ENCODE measurements at regions not wholly inside any gene's neighbourhood (a gene's known extent, or its start where the extent isn't known, plus 50 kb on each side); places are given as distances from the start of the nearest gene placed in this dataset.
"Not testable (repeated sequence)": the region's sequence is repeated elsewhere in the genome, so short reads cannot be mapped to it uniquely, and the experiment has no call there.

DNA sequence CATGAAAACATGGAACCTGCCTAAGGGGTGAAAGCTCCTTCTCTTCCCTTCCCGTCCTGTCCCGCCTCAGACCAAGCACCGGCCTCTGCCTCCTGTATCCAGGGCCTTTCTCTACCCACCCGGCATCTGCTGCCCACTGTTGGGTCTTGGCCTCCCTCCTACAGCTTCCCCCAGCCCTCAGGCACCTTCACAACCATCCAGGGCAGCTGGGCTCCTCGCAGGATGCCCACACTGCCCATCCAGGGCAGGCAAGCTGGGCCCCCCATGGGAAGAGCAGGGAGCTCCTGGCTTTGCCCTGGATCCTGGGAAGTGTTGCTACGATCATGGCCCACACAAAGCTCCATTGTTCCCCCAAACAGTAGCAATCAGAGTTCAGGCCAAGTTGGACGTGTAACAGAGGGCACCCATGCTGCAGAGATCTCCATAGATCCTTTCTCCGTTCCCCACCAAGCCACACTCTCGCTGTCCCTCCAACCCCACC, 206.6 kb downstream of the NDUFA10 start:
- TF ChIP-seq EZH2phosphoT487 (IDR thresholded peaks at IDR 0.05) (no peak), EZH2 (IDR thresholded peaks at IDR 0.05) (no peak)
- TF ChIP-seq, protein P1, sequence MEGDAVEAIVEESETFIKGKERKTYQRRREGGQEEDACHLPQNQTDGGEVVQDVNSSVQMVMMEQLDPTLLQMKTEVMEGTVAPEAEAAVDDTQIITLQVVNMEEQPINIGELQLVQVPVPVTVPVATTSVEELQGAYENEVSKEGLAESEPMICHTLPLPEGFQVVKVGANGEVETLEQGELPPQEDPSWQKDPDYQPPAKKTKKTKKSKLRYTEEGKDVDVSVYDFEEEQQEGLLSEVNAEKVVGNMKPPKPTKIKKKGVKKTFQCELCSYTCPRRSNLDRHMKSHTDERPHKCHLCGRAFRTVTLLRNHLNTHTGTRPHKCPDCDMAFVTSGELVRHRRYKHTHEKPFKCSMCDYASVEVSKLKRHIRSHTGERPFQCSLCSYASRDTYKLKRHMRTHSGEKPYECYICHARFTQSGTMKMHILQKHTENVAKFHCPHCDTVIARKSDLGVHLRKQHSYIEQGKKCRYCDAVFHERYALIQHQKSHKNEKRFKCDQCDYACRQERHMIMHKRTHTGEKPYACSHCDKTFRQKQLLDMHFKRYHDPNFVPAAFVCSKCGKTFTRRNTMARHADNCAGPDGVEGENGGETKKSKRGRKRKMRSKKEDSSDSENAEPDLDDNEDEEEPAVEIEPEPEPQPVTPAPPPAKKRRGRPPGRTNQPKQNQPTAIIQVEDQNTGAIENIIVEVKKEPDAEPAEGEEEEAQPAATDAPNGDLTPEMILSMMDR (IDR thresholded peaks at IDR 0.05) = no peak
- Histone ChIP-seq H3K9me3 (ENCODE audit: low read depth) (no peaks in the 10 kb centered on the region), H3K9ac (no peak overlapping the region), H3K4me2 (no peak overlapping the region), H3F3A (ENCODE audit: low read depth) (no peaks in the 10 kb centered on the region), H2AFZ (replicated peaks) (no peak overlapping the region), H4K20me1 (ENCODE audit: low read depth) (no peaks in the 10 kb centered on the region), H3K79me2 (ENCODE audit: low read depth) (no peaks in the 10 kb centered on the region), H3K4me1 (no peaks in the 10 kb centered on the region), H3K36me3 (no peaks in the 10 kb centered on the region), H3K27ac (no peak overlapping the region), H3K27me3 (no peaks in the 10 kb centered on the region), H3K4me3 (no peak overlapping the region)
- no peak for DNase-seq (ENCODE audit: low spot score)
- H3K9me3 Mint-ChIP-seq = no peaks in the 10 kb centered on the region
- H3K4me1 Mint-ChIP-seq = peaks cover 31% of the 10 kb centered on the region
- H3K27me3 Mint-ChIP-seq (ENCODE audit: insufficient read depth, low read depth) = peaks cover 21% of the 10 kb centered on the region
- peak overlapping the region; percentile 42 for H3K27ac Mint-ChIP-seq
- no peak overlapping the region for H3K4me3 Mint-ChIP-seq
- no peaks in the 10 kb centered on the region for H3K36me3 Mint-ChIP-seq

DNA sequence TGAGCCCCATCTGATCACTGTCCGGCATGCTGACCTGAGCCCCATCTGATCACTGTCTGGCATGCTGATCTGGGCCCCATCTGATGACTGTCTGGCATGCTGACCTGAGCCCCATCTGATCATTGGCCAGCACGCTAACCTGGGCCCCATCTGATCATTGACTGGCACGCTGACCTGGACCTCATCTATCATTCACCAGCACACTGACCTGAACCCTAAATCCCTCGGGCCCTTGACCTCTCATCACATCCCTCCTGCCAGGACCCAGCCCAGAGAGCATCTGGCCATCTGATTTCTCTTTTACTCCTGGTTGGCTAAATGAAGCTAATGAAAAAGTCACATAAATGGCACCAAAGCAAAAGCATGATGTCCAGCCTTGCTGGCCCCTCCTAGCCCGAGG, 207.1 kb downstream of the NDUFA10 start:
- Histone ChIP-seq H3K4me2 (no peak overlapping the region), H3K36me3 (no peaks in the 10 kb centered on the region), H3K9me3 (ENCODE audit: low read depth) (no peaks in the 10 kb centered on the region), H3K4me1 (no peaks in the 10 kb centered on the region), H2AFZ (replicated peaks) (no peak overlapping the region), H3K79me2 (ENCODE audit: low read depth) (no peaks in the 10 kb centered on the region), H3F3A (ENCODE audit: low read depth) (no peaks in the 10 kb centered on the region), H3K27ac (no peak overlapping the region), H3K4me3 (no peak overlapping the region), H3K27me3 (no peaks in the 10 kb centered on the region), H3K9ac (no peak overlapping the region), H4K20me1 (ENCODE audit: low read depth) (no peaks in the 10 kb centered on the region)
- TF ChIP-seq EZH2phosphoT487 (IDR thresholded peaks at IDR 0.05) (no peak), EZH2 (IDR thresholded peaks at IDR 0.05) (no peak)
- TF ChIP-seq, protein P1 (IDR thresholded peaks at IDR 0.05) = no peak
- Mint-ChIP-seq H3K36me3 (no peaks in the 10 kb centered on the region), H3K9me3 (no peaks in the 10 kb centered on the region), H3K27ac (peak overlapping the region; percentile 57), H3K27me3 (ENCODE audit: insufficient read depth, low read depth) (peaks cover 21% of the 10 kb centered on the region), H3K4me1 (peaks cover 31% of the 10 kb centered on the region), H3K4me3 (no peak overlapping the region)
- no peak for DNase-seq (ENCODE audit: low spot score)

DNA sequence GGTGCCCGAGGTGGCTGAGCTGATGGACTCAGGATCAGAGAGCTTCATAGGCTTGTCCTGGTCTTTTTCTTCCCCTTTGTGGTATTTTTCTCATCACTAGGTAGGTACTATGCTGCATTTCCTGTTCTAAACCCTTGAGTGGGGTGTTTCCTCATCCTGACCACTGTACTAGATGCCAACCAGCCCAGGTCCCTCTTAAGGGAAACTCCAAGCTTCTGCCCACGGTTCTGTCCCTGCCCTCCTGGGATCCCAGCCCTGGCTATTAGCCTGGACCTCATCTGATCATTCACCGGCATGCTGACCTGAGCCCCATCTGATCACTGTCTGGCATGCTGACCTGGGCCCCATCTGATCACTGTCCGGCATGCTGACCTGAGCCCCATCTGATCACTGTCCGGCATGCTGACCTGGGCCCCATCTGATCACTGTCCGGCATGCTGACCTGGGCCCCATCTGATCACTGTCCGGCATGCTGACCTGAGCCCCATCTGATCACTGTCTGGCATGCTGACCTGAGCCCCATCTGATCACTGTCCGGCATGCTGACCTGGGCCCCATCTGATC, 207.6 kb downstream of the NDUFA10 start:
- H3K79me2 ChIP-seq (ENCODE audit: low read depth); H3K27me3 ChIP-seq; H3K27ac ChIP-seq; H3F3A ChIP-seq (ENCODE audit: low read depth); H3K9me3 Mint-ChIP-seq; DNase-seq (ENCODE audit: low spot score); H3K4me3 ChIP-seq; H3K36me3 ChIP-seq; H3K36me3 Mint-ChIP-seq; H3K4me3 Mint-ChIP-seq; H3K9me3 ChIP-seq (ENCODE audit: low read depth); H3K4me2 ChIP-seq; H4K20me1 ChIP-seq (ENCODE audit: low read depth); H2AFZ ChIP-seq (replicated peaks); H3K4me1 ChIP-seq; H3K9ac ChIP-seq: not testable (repeated sequence)
- H3K27me3 Mint-ChIP-seq (ENCODE audit: insufficient read depth, low read depth) = peaks cover 19% of the 10 kb centered on the region
- H3K4me1 Mint-ChIP-seq = peaks cover 31% of the 10 kb centered on the region
- H3K27ac Mint-ChIP-seq = peak overlapping the region; percentile 10

DNA sequence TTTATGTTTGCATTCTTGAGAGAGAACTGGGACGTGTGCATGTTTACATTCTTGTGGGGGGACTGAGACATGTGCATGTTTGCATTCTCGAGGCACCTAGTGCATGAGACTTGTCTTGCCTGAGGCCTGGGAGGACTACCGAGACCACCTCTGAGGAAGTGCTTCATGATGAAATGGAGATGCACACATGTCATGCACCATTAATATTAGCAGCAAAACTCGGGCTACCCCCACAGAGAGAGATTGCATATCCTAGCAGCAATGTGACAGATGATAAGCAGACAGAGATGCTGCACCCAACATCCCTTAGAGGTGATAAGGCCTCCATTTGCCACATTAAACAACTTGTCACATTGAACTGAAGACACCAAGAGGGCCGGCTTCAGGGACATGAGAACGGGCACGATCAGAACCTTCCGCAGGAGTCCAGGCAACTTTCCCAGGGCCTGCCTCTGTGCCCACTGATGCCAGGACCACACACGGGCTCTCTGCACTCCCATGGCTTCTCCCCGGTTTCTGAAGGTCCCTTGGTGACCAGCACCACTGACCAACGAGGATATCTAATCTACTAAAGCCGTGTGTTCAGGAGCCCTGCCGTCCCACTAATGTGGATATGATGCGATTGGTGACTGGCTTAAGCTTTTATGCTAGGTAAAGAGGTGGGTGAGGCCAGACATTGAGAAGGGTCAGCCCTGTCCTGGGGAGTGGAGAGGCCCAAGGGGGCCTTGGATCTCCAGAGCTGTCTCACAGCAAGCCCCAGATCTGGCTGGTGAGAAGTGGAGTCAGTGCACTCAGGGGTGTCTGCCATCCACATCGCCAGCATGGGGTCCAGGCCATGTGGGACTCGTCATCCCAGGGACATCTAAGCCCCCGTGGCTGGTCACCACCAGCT, 208.3 kb downstream of the NDUFA10 start:
- H3K79me2 ChIP-seq (ENCODE audit: low read depth) = no peaks in the 10 kb centered on the region
- no peaks in the 10 kb centered on the region for H3F3A ChIP-seq (ENCODE audit: low read depth)
- no peaks in the 10 kb centered on the region for H3K9me3 Mint-ChIP-seq

More for the DNA sequence above, 208.3 kb downstream of the NDUFA10 start:
- Mint-ChIP-seq H3K4me3 (no peak overlapping the region), H3K4me1 (peaks cover 26% of the 10 kb centered on the region), H3K27me3 (ENCODE audit: insufficient read depth, low read depth) (peaks cover 15% of the 10 kb centered on the region), H3K36me3 (no peaks in the 10 kb centered on the region), H3K27ac (peak overlapping the region; percentile 10)
- Histone ChIP-seq H3K4me1 (no peaks in the 10 kb centered on the region), H3K27ac (no peak overlapping the region), H4K20me1 (ENCODE audit: low read depth) (no peaks in the 10 kb centered on the region), H3K27me3 (no peaks in the 10 kb centered on the region), H3K4me3 (no peak overlapping the region), H3K9ac (no peak overlapping the region), H3K9me3 (ENCODE audit: low read depth) (no peaks in the 10 kb centered on the region), H3K4me2 (no peak overlapping the region), H3K36me3 (no peaks in the 10 kb centered on the region), H2AFZ (replicated peaks) (no peak overlapping the region)
- DNase-seq (ENCODE audit: low spot score) = no peak
- TF ChIP-seq, protein P1 (IDR thresholded peaks at IDR 0.05) = no peak
- TF ChIP-seq EZH2 (IDR thresholded peaks at IDR 0.05) = no peak
- TF ChIP-seq EZH2phosphoT487 (IDR thresholded peaks at IDR 0.05) = no peak

All from neural progenitor cell (in vitro differentiated cells).